Spinal cord (tissue), 9 donors: ENCODE measurements at regions not wholly inside any gene's neighbourhood (a gene's known extent, or its start where the extent isn't known, plus 50 kb on each side); places are given as distances from the start of the nearest gene placed in this dataset.
"Not testable (repeated sequence)": the region's sequence is repeated elsewhere in the genome, so short reads cannot be mapped to it uniquely, and the experiment has no call there.

Source experiments
- DNase-seq, 6 donors: peaks; one replicate each; pipeline versions ENCODE4 v3.0.0 to v3.0.0-alpha.2; 2013 to 2015; ENCODE audit warnings: low spot score in 6 of 6, low read depth in 4 of 6
- H3K27ac ChIP-seq: one replicate; pipeline ENCODE4 v1.5.1; 2013; ENCODE audit warnings: low read depth, low read length, control low read depth
- H3K27me3 ChIP-seq: one replicate; pipeline ENCODE4 v1.6.1; 2013; ENCODE audit warnings: low read length; ENCODE audit not compliant: control insufficient read depth, insufficient read depth
- H3K36me3 ChIP-seq: one replicate; pipeline ENCODE4 v1.6.1; 2013; ENCODE audit warnings: low read length; ENCODE audit not compliant: control insufficient read depth, insufficient read depth
- H3K4me1 ChIP-seq: one replicate; pipeline ENCODE4 v1.6.1; 2013; ENCODE audit warnings: low read length; ENCODE audit not compliant: control insufficient read depth, insufficient read depth
- H3K4me3 ChIP-seq: one replicate; pipeline ENCODE4 v1.5.1; 2013; ENCODE audit warnings: low read depth, low read length, control low read depth
- H3K9me3 ChIP-seq: one replicate; pipeline ENCODE4 v1.6.1; 2013; ENCODE audit warnings: low read length; ENCODE audit not compliant: control insufficient read depth, insufficient read depth
- WGBS: methylation state at CpG from one replicate; pipeline ENCODE4 v1.1.5; 2013; ENCODE audit warnings: missing lambda C conversion rate; ENCODE audit not compliant: insufficient coverage; 5-methylcytosine and 5-hydroxymethylcytosine counted together
- donor health status: healthy.

DNA sequence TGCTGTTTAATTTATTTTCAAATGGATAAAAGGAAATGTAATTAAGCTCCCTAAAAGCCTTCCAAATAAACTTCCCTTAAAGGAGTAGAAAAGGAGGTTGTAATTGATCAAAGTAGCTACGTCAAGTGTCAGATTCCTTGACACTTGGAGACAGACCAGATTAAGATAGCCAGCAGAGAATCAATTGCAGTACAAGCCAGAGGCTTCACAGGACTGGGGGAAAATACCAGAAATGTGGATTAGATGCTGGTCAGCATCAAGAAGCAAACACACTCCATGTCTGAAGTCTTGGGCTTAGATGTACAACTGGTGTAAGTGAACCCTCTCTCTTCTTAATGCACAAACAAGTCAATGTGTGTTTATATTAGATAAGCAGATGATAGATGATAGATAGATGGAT is 184.9 kb upstream of the TAS2R1 start:
- Histone ChIP-seq H3K27me3 (no peaks in the 10 kb centered on the region), H3K36me3 (no peaks in the 10 kb centered on the region), H3K4me3 (no peak overlapping the region), H3K4me1 (no peaks in the 10 kb centered on the region), H3K27ac (no peak overlapping the region), H3K9me3 (no peaks in the 10 kb centered on the region)
- no CpG with 5 or more reads among the region's 1 CpG for WGBS
- DNase-seq, result no peak

DNA sequence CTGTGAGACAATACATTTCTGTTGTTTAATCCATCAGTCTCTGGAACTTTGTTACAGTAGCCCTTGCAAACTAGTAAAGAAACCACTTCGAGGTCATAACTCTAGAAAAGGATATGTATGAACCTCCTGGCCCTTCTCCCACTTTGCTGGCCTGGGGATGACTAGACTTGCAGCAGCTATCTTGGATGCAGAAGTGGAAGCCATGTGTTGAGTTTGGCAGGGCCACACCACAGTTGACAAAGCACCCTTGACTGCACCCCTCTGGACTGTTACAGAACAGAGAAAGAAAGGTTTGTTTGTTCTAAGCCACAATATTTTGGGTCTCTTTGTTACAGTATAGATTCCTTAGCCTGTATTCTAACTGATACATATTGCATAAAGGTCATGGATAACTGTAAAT is 183.2 kb upstream of the TAS2R1 start:
- Histone ChIP-seq H3K36me3 (no peaks in the 10 kb centered on the region), H3K27me3 (no peaks in the 10 kb centered on the region), H3K4me3 (no peak overlapping the region), H3K9me3 (no peaks in the 10 kb centered on the region), H3K4me1 (no peaks in the 10 kb centered on the region), H3K27ac (no peak overlapping the region)
- no CpG with 5 or more reads among the region's 1 CpG for WGBS
- DNase-seq, result no peak

DNA sequence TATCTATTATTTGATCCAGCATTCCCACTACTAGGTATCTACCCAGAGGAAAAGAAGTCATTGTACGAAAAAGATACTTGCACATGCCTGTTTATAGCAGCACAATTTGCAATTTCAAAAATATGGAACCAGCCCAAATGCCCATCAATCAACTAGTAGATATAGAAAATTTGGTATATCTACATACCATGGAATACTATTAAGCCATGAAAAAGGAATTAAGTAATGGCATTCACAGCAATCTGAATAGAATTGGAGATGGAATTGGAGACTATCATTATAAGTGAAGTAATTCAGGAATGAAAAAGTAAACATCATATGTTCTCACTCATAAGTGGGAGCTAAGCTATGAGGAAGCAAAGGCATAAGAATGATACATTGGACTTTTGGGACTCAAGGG is 177.2 kb upstream of the TAS2R1 start:
- H3K27me3 ChIP-seq, H3K4me3 ChIP-seq, H3K9me3 ChIP-seq, H3K36me3 ChIP-seq, H3K27ac ChIP-seq, H3K4me1 ChIP-seq, DNase-seq: not testable (repeated sequence)
- WGBS, result no CpG with 5 or more reads among the region's 1 CpG

DNA sequence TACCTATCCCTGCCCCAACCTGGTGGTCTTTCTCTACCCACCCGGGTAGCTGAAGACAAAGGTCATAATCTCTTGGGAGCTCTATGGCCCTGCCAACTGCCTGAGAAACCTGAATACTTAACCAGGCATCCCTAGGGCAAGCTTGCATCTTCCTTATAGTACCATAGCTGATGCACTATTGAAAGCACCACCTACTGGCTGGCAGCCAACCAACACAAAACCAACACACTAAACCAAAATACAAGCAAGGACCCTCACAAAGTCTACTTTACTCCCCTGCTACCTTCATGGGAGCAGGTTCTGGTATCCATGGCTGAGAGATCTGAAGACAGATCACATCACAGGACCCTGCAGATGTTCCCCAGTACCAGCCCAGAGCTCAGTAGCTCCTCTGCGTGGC is 171.8 kb upstream of the TAS2R1 start:
- H3K36me3 ChIP-seq, result no peaks in the 10 kb centered on the region
- H3K4me3 ChIP-seq, result no peak overlapping the region
- no peak for DNase-seq
- H3K9me3 ChIP-seq, result no peaks in the 10 kb centered on the region
- H3K4me1 ChIP-seq, result no peaks in the 10 kb centered on the region
- 96% methylated on average over 2 of the region's 2 CpGs for WGBS
- H3K27ac ChIP-seq, result no peak overlapping the region
- no peaks in the 10 kb centered on the region for H3K27me3 ChIP-seq

DNA sequence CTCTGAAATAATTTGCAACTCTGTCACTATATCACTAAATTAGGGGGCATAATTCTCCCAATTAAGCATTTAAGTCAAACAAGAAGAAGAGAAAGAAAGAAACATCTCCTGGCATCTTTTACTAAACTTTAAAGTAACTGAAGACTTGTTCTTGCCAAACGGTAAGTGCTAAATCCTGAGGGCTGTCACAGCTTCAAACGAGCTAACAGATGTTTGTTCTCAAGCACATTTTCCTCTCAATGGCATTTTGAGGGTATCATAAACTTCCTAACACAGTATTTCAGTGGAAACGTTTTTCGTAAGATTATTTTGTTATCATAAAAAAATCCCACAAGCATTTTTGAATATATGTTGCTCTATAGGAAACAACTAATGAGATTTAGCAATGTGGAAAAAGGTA is 169.5 kb upstream of the TAS2R1 start:
- 20% methylated on average over 1 of the region's 4 CpGs for WGBS

DNA sequence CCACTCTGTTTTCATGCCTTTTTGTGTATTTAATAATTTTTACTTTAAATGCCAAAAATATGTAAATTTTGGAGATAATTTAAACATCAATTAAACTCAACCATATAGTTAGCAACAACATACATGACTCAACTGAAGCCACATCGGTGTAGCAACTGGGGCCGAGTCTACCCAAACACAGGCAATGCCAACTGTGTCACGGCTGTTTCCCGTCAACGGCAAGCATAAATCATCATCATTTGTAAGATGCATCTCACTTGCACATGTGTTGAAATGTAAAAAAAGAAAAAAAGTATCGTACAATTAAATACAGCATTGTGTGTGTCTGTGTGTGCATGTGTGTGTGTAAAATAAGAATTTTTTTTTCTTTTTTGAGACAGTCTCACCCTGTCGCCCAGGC is 160.1 kb upstream of the TAS2R1 start:
- Histone ChIP-seq H3K27ac (no peak overlapping the region), H3K4me3 (no peak overlapping the region), H3K9me3 (no peaks in the 10 kb centered on the region), H3K4me1 (peaks cover 2% of the 10 kb centered on the region), H3K36me3 (no peaks in the 10 kb centered on the region), H3K27me3 (no peaks in the 10 kb centered on the region)
- 80% methylated on average over 1 of the region's 7 CpGs for WGBS
- no peak for DNase-seq

More for the DNA sequence above, 169.5 kb upstream of the TAS2R1 start:
- Histone ChIP-seq H3K27ac (no peak overlapping the region), H3K9me3 (no peaks in the 10 kb centered on the region), H3K27me3 (no peaks in the 10 kb centered on the region), H3K4me1 (no peaks in the 10 kb centered on the region), H3K4me3 (no peak overlapping the region), H3K36me3 (no peaks in the 10 kb centered on the region)
- DNase-seq, result peak in 1 of 6 donors; percentile 56

DNA sequence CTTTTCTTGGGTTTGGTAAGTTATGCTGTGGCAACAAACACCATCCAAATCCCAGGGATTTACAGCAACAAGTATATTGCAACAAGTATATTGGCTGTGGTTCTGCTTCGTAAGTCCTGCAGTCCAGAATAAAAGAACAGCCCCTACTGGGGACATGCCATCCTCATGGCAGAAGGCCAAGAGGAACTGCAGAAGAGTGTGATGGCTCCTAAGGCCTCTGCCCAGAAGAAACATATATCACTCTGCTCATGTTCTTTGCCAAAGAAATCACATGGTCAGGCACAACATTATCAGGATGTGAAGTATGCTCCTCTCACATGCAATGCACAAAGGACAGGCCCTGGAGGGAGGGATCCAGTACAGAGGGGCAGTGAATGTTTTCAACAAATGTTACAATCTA is 159.6 kb upstream of the TAS2R1 start:
- no peaks in the 10 kb centered on the region for H3K9me3 ChIP-seq
- no peak overlapping the region for H3K4me3 ChIP-seq
- peaks cover 2% of the 10 kb centered on the region for H3K4me1 ChIP-seq
- H3K36me3 ChIP-seq, result no peaks in the 10 kb centered on the region
- peak in 3 of 6 donors; percentile 28 to 62 (median 62) for DNase-seq
- WGBS, result 17% methylated on average over 1 of the region's 1 CpG
- no peak overlapping the region for H3K27ac ChIP-seq
- no peaks in the 10 kb centered on the region for H3K27me3 ChIP-seq

DNA sequence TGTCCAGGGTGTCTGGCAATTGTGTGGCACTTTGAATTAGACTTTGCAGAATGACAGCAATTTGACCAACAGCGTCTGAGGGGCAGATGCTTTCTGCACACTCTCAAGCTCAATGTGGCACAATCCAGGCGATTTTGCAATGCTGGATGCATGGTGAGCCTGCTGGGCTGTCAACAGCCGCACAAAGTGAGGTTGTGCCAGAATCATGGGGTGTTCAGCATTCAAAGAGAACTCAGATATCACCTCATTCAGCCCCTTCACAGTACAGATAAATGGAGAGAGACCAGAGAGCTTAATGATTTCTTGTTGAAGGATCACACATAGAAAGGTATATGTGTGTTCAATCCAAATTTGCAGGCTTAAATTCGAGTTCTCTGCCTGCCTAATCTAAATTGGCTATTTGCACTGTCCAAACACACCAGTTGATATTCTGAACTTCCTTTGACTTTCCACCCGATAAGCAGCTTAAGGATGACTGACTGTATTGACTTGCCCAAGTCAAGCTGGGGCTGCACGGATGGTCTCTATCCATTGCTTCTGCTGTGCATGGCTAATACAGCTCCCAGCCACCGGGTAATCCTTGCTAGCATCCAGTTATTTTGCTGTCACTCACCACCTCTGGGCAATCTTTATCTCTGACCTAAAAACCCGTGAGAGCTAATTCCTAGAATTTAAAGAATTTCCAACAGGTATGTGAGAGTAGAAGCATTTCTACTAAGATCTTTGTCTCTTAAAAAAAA is 157.9 kb upstream of the TAS2R1 start:
- no peaks in the 10 kb centered on the region for H3K9me3 ChIP-seq
- WGBS, result 74% methylated on average over 5 of the region's 8 CpGs
- H3K27ac ChIP-seq, result no peak overlapping the region
- H3K36me3 ChIP-seq, result no peaks in the 10 kb centered on the region
- H3K4me3 ChIP-seq, result no peak overlapping the region
- H3K4me1 ChIP-seq, result peaks cover 2% of the 10 kb centered on the region
- no peak for DNase-seq
- H3K27me3 ChIP-seq, result no peaks in the 10 kb centered on the region

DNA sequence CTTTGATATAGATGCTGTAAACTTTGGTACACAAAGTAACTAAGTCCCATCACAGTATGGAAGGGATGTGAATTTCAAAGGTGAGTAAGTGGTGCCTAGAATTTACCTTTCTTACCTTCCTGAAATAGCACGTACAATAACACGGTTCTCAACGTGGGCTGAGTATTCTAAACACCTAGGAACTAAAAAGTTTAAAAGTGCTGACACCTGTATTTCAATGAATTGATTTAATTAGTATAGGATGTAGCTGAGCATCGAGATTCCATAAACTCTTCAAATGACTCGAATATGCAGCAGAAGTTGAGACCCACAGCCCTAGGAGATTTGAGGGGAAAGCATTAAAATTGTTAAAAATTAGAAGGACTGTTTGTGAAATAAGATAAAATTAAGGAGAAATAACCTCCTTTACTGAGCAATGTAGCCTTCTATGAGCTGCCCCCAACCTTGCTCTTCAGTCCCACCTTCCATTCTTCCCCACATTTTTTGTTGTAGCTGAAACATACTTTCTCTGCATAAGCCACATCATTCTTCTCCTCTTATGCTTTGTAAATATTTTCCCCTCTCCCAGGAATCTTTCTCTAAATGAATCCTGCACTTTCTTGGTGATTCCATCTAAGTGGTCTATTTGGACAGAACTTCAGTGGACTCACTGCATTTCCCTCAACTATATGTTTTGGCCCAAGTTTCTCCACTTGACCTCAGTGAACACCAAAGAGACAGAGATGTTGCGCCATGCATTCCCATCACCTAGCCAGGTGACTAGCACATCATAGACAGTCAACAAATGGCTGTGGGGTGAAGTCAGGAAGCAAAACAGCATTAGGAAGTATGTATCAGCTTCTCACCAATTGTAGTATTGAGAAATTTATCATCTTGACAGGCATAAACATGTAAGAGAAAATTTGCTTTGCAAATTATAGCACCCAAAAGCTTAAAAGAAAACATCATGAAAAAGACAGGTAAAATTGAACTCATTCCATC is 156.5 kb upstream of the TAS2R1 start:
- WGBS, result 100% methylated on average over 1 of the region's 6 CpGs
- no peak overlapping the region for H3K4me3 ChIP-seq
- no peaks in the 10 kb centered on the region for H3K9me3 ChIP-seq
- peaks cover 2% of the 10 kb centered on the region for H3K4me1 ChIP-seq
- H3K27me3 ChIP-seq, result no peaks in the 10 kb centered on the region
- H3K27ac ChIP-seq, result no peak overlapping the region
- no peaks in the 10 kb centered on the region for H3K36me3 ChIP-seq
- DNase-seq, result no peak
